Duodenal mucosa (tissue), 2 donors: ENCODE measurements at regions not wholly inside any gene's neighbourhood (a gene's known extent, or its start where the extent isn't known, plus 50 kb on each side); places are given as distances from the start of the nearest gene placed in this dataset.
"Not testable (repeated sequence)": the region's sequence is repeated elsewhere in the genome, so short reads cannot be mapped to it uniquely, and the experiment has no call there.

Experiments
- H3K27ac ChIP-seq: one replicate; pipeline ENCODE4 v1.7.0; 2013; ENCODE audit warnings: low read depth, low read length
- H3K27me3 ChIP-seq, 2 donors: one replicate each; pipeline ENCODE4 v1.7.0; 2013; ENCODE audit warnings: low read length in 2 of 2, control low read depth in 1 of 2; ENCODE audit not compliant: insufficient read depth in 2 of 2, control insufficient read depth in 1 of 2
- H3K36me3 ChIP-seq, 2 donors: one replicate each; pipeline ENCODE4 v1.7.0; 2013; ENCODE audit warnings: low read length in 2 of 2, control low read depth in 1 of 2; ENCODE audit not compliant: insufficient read depth in 2 of 2, control insufficient read depth in 1 of 2
- H3K4me1 ChIP-seq, 2 donors: one replicate each; pipeline ENCODE4 v1.7.0; 2013; ENCODE audit warnings: low read length in 2 of 2, control low read depth in 1 of 2; ENCODE audit not compliant: insufficient read depth in 2 of 2, control insufficient read depth in 1 of 2
- H3K4me3 ChIP-seq, 2 donors: one replicate each; pipeline ENCODE4 v1.7.0; 2013; ENCODE audit warnings: low read length in 2 of 2, low read depth in 1 of 2
- H3K9ac ChIP-seq, 2 donors: one replicate each; pipeline ENCODE4 v1.7.0; 2013; ENCODE audit warnings: low read length in 2 of 2, low read depth in 1 of 2
- H3K9me3 ChIP-seq, 2 donors: one replicate each; pipeline ENCODE4 v1.7.0; 2013; ENCODE audit warnings: low read length in 2 of 2, control low read depth in 1 of 2; ENCODE audit not compliant: control insufficient read depth in 1 of 2

GRCh38 chr9:106233116-106233515, 538.8 kb downstream of the TMEM38B start:
- Histone ChIP-seq H3K27me3 (no peaks in the 10 kb centered on the region), H3K9me3 (no peaks in the 10 kb centered on the region), H3K4me3 (no peak overlapping the region), H3K27ac (no peak overlapping the region), H3K36me3 (no peaks in the 10 kb centered on the region), H3K9ac (no peak overlapping the region), H3K4me1 (no peaks in the 10 kb centered on the region)

- not testable (repeated sequence) for H3K4me3 ChIP-seq, H3K9me3 ChIP-seq, H3K9ac ChIP-seq, H3K36me3 ChIP-seq, H3K27ac ChIP-seq, H3K4me1 ChIP-seq, H3K27me3 ChIP-seq
Measured at GRCh38 chr9:106260908-106261307, 566.6 kb downstream of the TMEM38B start.

DNA sequence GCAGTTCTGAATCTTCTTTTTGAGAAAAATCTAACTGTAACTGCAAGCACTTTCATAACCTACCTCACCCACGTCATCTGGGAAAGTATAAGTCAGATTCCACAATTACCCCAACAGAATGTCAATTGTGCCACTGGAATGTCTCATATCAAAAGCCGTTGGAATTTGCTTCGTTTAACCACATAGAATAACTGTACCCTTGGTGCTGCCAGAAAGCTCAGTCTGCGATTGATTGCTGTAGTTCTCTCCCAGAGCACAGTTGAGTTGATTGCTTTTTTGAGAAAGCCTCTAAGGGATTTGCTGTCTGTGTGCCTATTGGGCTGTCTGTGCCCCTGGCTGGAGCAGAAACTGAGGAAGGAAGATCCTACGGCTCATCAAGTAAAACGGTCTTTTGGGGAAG, 583.6 kb downstream of the TMEM38B start:
- Histone ChIP-seq H3K27ac (no peak overlapping the region), H3K4me3 (no peak overlapping the region), H3K4me1 (no peaks in the 10 kb centered on the region)

DNA sequence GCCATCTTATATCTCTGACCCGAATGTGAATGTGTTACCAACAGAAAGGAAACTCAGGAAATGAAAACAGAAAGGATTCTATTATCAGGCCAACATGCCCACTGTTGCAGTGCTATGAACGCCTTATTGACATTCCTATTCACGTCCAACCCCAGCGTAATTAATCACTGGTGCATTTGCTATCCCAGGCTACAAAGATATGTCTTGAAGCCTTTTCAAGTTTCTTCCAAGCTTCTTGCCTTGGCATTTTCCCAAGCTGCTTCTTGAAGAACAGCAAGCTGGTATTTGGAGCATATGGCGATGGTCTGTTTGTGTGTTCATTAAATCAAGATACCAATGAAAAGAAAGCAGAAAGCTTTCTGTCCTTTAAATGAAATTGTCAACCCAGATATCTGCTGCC, 579.2 kb upstream of the ZNF462 start:
- Histone ChIP-seq H3K9me3 (no peaks in the 10 kb centered on the region), H3K36me3 (no peaks in the 10 kb centered on the region), H3K4me3 (no peak overlapping the region), H3K4me1 (no peaks in the 10 kb centered on the region), H3K27ac (no peak overlapping the region), H3K27me3 (no peaks in the 10 kb centered on the region), H3K9ac (no peak overlapping the region)

More for the DNA sequence above, 583.6 kb downstream of the TMEM38B start:
- no peaks in the 10 kb centered on the region for H3K36me3 ChIP-seq
- H3K27me3 ChIP-seq = no peaks in the 10 kb centered on the region
- H3K9ac ChIP-seq = no peak overlapping the region
- no peaks in the 10 kb centered on the region for H3K9me3 ChIP-seq

- no peaks in the 10 kb centered on the region for H3K4me1 ChIP-seq
- H3K4me3 ChIP-seq = no peak overlapping the region
- H3K27ac ChIP-seq = no peak overlapping the region
- no peaks in the 10 kb centered on the region for H3K36me3 ChIP-seq
- H3K27me3 ChIP-seq = no peaks in the 10 kb centered on the region
- no peaks in the 10 kb centered on the region for H3K9me3 ChIP-seq
- H3K9ac ChIP-seq = no peak overlapping the region
Measured at GRCh38 chr9:106284296-106284695, 578.7 kb upstream of the ZNF462 start.

DNA sequence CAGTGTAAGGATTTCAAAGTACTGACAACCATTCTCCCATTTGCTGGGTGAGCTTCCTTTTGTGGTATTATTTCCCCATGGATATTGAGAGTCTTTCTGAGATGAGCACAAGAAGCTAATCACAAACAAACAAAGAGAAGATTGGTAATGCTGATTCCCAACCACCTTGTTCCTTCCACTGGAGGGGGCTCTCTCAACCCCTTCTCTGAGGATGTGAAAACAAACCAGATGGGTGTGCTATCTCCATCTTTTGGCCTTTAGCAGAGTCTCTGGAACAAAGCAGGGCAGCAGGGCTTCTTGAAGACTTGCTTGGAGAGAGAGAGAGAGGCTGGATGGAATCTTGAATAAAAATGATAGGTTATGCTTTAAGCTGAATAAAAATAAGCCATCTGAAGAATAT, 576.7 kb upstream of the ZNF462 start:
- Histone ChIP-seq H3K27me3 (no peaks in the 10 kb centered on the region), H3K9ac (no peak overlapping the region), H3K27ac (no peak overlapping the region), H3K36me3 (no peaks in the 10 kb centered on the region), H3K9me3 (no peaks in the 10 kb centered on the region), H3K4me1 (no peaks in the 10 kb centered on the region), H3K4me3 (no peak overlapping the region)

GRCh38 chr9:106287091-106287631, 575.8 kb upstream of the ZNF462 start:
- Histone ChIP-seq H3K4me1 (no peaks in the 10 kb centered on the region), H3K4me3 (no peak overlapping the region), H3K27me3 (no peaks in the 10 kb centered on the region), H3K27ac (no peak overlapping the region), H3K9ac (no peak overlapping the region), H3K9me3 (no peaks in the 10 kb centered on the region), H3K36me3 (no peaks in the 10 kb centered on the region)

DNA sequence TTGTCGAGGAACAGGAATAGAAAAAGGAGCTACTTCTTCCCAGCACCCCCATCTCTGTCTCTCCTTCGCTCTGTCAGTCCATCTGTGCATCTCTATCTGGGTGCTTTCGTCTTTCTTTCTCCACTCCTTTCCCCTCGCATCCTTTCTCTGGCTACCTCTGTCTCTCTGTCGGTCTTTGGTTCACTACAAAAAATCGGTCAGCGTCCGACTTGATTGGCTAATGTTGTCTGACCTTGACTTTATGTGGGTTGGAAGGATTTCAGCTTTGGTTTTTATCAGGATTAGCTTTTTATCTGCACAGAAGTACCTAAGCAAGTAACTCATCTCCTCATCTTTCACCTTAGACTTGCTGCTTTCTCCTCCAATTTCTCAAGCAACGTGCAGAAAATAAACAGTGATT, 575.2 kb upstream of the ZNF462 start:
- Histone ChIP-seq H3K4me1 (no peaks in the 10 kb centered on the region), H3K36me3 (no peaks in the 10 kb centered on the region), H3K27me3 (no peaks in the 10 kb centered on the region), H3K9me3 (no peaks in the 10 kb centered on the region), H3K4me3 (no peak overlapping the region), H3K9ac (no peak overlapping the region), H3K27ac (no peak overlapping the region)

DNA sequence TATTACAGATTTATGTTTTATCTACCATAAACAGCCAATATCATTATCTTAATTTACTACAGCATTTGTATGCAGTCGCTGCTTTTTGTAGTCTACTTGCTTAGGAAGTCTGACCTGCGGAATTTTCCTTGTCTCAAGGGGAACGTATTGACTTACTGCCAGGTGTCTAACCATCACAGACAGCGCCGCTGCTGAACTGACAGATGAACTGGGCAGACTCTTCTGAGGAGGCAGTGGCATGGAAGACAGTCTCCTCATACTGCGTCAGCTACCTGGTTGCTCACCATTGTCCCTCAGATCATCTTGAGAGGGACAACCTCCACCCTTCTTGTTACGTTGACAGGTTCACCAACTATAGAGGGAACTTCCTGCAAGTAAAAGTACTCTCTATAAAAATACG, 574.3 kb upstream of the ZNF462 start:
- Histone ChIP-seq H3K27me3 (no peaks in the 10 kb centered on the region), H3K36me3 (no peaks in the 10 kb centered on the region), H3K27ac (no peak overlapping the region), H3K4me1 (no peaks in the 10 kb centered on the region), H3K9me3 (no peaks in the 10 kb centered on the region), H3K4me3 (no peak overlapping the region), H3K9ac (no peak overlapping the region)

DNA sequence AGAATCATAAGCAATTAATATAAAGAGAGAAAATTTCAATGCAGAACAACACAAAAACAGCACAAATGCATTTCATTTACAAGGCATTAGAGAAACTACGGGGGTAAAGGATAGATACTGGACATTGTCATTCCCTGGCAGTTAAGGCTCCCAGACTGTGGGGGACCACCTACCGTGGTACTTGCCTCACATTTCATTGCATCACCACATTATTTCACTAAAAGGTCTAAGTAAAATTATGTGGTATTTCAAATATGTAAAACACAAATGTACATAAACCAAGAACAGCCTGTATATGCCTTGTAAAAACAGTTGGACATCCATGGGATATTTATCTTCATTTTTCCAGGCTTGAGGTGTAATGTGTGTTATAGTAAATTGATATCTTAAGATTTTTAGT, 571.2 kb upstream of the ZNF462 start:
- H3K9ac ChIP-seq = no peak overlapping the region
- no peak overlapping the region for H3K4me3 ChIP-seq
- no peak overlapping the region for H3K27ac ChIP-seq
- no peaks in the 10 kb centered on the region for H3K27me3 ChIP-seq
- H3K9me3 ChIP-seq = no peaks in the 10 kb centered on the region
- H3K4me1 ChIP-seq = no peaks in the 10 kb centered on the region
- H3K36me3 ChIP-seq = no peaks in the 10 kb centered on the region

GRCh38 chr9:106296426-106296825, 566.5 kb upstream of the ZNF462 start:
- Histone ChIP-seq H3K9ac (no peak overlapping the region), H3K27me3 (no peaks in the 10 kb centered on the region), H3K36me3 (no peaks in the 10 kb centered on the region), H3K9me3 (no peaks in the 10 kb centered on the region), H3K4me1 (no peaks in the 10 kb centered on the region), H3K4me3 (no peak overlapping the region), H3K27ac (no peak overlapping the region)
